NCI-H82 treated with DMSO at 0.1 percent for 48 hours (cell line): ENCODE measurements at regions not wholly inside any gene's neighbourhood (a gene's known extent, or its start where the extent isn't known, plus 50 kb on each side); places are given as distances from the start of the nearest gene placed in this dataset.

Experiments
- DNase-seq: peaks from one replicate; lab custom pipeline; 2025; ENCODE audit not compliant: unreplicated experiment; lab: John Stamatoyannopoulos, UW

DNA sequence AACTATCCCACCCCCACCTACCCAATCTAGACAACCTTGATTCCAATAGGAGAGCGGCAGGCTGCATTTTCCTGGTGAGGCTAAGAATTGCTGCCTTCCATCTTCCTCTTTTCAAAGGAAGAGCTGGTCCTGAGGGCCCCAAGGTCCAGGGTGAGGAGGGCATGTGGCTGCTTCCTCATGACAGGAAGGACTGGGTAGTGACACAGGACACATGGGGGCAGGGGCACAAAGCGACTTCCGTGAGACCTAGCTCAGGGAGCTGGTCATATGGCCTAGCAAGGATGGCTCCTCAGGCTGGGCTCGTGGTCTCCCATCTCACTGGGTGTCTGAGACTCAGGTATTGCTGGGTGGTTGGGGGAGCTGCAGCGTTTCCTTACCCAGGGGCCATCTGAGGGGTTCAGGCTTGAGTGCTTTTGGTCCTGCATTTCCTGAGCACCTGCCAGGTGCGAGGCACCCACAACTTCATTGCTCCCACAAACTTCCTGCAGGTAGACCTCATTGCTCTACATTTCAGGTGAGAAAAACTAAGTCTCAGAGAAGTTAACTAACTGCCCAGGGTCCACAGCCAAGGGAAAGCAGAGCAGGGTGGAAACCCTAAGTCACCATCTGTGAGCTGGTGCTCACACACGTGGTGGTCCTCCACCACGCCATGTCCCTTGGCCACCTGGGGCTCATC lies 160.0 kb upstream of the TLE3 start:
- no peak for DNase-seq

DNA sequence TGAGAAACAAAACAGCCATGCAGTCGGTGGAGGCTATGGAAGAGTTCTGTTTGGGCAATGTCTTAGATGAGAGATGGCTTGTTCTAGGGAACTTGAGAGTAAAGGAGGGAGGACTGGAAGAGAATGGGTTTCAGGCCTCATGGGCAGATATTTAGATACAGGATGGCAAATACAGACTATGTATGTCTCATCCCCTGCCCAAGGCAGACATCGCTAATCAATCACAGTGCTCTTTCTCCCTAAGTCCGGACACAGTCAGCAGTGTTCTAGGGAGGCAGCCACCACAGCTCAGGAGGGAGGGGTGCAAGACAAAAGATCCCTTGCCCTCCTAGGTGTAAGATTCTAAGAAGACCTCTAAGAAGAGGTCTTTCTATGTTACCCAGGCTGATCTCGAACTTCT lies 159.3 kb upstream of the TLE3 start:
- no peak for DNase-seq

DNA sequence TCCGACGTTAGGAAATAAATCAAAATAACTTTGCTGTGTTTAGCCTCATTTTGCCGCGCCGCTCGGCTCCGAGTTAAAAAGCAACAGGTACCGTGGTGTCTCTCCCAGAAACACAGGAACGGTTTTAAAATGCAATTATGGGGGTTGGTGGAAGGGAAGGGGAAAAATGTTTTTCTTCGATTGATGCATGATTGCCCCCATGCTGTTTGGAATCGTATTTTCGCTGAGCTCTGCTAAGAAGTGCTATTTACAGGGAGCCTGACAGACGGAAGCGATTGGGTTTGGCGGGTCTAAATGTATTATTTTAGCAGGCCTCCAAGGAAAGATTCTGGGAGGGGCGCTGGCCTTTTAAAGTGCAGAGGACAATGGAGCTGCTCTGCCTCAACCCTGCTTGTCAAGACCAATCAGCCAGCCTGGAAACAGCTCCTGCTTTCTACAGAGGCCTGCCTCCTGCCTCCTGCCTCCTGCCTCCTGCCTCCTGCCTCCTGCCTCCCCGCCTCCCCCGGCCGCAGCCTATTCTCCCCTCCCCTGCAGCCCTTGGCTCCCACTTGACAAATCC lies 156.7 kb upstream of the TLE3 start:
- no peak for DNase-seq

DNA sequence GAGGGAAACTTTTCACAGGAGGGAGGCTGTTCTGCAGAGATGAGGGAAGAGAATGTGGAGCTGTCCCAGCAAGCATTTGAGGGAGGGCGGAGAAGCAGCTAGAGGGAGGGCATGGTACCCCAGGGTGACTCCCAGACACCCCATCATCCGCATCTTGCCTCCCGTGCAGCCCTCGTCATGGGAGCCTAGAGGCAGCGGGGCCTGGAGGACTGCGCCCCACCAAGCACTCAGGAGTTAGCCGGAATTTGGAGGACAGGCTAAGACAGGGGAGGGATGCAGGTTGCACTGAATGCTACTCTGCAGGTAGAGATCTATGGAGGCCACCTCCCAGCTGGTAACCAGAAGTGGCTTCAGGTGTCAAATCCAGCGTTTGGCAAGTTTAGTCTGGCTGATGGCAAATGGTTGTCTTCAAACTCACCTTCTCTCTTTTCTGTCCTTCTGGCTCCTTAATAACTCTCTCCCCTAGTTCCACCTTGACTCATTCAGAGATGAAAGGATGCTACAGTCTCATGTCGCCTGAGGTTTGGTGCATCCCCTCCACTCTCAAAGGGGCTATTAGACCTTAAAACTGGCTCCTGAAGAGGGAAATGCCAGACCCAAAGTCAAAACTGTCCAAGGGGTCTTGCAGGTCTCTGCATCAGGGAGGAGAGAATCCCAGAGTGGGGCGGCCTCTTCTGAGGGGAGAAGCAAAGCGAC lies 155.9 kb upstream of the TLE3 start:
- DNase-seq = no peak

DNA sequence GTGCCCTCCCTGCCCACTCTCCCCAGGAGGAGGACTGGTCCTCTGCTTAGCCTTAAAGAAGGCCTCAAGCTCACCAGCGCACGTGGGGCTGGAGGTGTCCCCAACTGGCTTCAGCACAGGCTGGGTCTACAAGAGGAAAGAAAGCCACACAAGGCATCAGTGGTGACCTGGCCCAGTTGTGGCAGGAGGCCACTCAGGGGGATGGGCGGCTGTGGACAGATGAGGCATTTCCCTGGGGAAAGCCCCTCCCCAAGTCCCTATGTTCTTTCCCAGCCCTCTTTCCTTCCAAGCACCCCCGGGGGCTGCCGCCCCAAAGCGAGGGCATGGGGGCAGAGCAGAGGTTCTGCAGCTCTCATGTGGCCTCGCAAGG lies 155.2 kb upstream of the TLE3 start:
- DNase-seq = no peak

DNA sequence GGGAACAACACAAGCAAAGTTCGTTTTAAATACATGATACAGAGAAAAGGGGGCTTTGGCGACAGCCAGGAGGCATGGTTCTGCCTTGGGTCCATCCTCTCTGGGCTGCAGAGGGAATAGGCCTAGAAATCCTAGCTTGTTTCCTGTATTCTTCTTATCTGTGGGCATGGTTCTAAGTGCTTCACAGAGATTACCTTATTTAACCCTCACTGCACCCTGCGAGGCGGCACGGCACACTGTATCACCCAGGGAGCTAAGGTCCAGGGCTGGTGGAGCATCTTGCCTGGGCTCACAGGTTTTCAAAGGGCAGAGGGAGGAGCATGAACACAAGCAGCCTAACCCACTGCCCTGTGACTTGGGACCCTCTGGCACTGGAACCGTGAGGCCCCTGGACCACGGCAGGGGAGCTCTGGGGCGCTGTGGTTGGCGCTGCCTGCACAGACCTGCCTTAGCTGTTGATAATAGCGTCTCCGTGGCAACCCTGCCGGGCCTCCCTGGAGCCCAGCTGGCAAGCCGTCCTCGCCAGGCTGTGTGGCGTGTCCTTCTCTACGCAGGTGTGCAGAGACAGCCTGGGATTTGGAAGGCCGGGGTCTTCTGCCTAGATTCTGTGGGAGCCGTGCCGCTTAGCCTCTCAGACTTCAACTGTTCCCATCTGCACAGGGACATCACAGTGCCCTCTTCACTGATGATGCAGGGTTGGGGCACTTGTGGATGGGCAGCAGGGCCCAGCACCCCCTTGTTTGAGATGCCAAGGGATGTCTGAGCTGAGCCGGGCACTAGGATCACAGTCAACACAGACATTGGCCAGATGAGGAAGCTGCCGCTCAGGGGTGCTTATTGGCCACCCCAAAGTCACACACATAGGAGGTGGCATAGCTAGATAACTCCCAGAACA lies 154.6 kb upstream of the TLE3 start:
- no peak for DNase-seq

DNA sequence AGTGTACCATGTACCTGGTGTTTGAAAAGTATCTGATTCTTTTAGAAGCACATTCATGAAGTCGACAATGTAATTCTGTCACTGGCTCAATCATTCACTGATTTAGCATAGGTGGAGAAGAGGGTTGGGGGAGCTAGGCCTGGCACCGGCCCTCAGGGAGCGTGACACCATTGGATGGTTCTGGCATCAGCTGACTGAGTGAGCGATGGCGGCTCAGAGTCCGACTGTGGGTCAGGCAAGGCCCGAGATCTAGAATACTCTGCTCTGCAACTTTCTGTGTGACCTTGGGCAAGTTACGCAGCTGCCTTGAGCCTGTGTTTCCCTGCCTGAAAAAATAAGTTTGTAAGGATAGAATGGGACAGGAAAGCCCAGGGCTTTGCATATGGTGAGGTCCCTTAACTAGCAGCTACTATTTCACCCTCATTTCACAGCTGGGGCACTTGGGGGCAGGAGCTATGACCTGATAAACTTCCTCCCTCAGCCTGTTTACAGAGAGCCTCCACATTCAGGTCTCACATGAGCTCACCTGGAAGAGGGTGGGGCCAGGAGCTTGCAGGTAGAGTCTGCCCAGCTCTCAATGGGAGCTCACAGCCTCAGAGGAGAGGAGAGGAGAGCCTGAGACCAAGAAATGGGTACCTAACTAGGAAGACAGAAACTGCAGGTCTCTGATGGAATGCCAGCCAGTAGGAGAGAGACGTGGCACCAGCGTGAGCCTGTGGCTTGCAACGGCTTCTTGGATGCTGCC lies 153.7 kb upstream of the TLE3 start:
- no peak for DNase-seq

DNA sequence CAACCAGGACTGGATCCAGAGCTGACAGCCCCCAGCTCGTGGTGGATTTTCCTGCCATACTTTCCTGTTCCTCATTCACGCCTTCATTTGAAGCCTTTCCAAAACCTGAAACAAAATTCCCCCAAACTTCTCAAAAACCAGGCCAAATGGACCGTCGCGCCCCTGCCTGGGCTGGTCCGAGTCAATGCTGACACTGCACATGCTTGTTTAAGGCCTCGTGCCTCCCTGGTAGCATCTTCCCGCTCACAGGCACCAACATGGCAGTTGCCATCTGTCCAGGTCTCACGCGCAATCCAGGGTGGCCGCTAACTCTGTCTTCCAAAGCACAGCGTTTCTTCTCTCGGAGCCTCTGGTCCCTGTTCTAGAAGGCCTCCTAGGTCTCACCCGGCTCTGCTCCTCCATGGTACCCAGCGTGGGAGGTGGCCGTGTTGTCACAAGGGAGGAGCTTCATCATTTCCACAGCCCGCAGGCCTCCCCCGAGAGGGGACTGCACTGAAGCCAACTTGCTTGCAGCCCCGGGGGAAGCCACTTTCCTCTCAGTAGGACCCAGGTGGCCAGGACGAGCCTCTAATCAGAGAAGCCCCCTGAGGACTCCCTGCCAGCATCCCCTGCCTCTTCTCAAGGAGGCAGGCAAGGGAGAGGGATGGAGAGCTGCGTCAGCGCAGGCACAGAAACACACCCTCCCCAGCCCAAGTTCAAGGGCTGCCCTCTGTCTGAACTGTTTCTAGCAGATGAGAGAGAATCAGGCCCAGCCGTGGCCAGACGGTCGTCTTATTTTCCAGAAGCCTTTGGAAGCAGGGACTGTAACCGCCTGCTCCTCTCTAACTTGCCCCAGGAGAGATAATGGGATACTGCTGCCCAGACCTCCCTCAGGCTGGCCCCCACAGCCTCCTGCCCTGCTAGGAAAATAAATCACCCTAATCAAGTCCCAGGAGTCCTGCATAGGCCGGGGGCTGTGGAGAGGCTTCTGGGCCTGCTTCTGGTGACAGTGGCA lies 152.8 kb upstream of the TLE3 start:
- DNase-seq = peak; percentile 19

DNA sequence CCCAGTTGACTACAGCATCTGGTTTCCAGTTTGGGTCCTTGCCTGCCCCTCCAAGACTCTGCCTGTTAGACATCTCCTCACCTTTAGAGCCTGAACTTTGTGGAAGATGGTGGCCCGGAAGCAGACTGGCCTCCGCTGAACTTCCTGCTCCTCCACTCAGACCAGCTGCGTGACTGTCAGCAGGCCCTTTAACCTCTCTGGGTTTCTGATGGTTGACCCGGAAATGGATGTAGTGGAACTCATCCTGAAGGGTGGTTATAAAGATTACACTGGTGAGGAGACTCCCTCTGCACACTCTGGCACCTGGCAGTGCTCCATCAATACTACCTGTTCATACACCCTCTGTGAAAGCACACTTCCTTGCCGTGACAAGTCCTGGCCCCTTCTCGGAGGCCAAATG lies 151.9 kb upstream of the TLE3 start:
- no peak for DNase-seq

DNA sequence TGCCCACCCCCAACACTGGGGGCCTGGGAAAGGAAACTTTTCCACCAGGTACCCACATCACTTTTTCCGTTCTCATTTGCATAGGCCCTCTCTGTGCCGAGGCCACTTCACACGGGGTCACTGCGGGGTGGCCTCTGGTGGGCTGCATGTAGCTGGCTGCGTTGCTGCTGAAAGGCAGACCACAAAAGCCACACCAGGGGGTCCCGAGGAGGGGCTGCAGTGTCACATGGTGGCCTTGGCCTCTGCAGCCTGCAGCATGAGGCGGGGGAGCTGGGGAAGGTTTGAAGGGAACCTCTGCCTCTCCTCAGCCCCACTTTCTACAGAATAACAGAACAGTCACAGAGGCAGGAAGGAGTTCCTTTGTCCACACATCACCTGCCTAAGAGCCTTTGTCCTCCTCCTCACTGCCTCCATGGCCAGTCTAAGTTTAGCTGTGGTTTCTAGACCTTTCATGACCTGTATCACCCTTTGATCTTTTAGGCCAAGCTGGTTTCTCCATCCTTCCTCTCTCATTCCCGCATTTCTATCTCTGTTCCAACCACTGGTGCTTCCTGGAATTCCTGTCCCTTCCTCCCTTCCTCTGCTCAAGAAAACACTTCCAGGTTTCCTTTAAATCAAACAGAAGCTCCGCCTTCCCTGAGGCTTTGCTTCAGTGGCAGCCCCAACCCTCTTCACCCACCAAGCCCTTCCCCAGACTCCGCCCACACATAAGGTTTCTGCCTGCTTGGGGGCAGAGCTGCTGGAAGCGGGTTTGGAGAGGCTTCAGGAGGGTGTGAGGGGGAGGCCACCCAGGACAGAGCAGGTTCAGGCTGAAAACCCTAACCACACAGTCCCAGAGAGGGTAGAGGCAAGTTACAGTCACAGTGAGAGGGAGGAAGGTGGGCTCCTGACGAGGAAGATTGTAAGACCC lies 150.7 kb upstream of the TLE3 start:
- DNase-seq = peak; percentile 77

DNA sequence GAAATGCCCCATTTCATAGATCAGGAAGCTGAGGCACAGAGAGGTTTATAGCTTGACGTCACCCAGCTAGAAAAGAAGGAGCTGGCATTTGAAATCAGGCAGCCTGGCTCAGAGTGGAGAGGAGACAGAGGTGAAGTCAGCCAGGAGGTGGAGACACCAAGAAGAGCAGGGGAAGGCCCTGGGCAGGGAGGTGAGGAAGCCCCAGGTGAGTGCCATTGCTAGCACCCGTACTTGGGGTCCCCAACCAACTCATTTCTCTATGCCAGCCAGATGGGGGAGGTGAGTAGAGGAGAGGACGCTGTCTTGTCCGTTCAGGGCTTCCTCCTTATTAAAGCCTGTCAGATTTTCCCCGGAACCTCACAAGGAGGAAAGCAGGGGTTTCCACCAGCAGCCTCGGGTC lies 149.6 kb upstream of the TLE3 start:
- no peak for DNase-seq

DNA sequence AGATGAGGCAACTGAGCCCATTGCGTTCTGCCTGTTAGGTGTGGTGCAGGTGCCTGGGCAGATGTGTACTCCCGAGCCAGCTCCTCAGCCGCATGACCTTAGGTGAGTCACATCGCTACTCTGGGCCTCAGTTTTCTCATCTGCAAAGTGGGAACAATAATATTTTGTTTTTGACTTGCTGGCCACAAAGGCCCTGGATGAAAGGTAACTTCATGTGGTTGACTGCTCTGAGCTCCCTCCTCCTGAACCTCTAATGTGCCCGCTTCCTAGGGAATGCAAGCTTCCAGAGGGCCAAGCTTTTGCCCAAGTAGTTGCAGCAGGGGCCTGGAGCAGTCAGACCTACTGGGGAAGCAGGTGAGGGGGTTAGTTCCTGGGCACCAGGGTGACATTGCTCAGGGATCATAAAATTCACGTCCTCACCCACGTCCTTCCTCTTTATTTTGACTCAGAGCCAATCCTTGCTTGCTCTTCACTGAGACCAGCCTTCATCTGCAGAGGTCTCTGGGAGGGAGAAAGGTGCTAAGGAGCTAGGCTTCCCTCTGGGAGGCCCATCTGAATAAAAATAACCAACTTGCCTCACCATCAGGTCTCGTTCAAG lies 149.0 kb upstream of the TLE3 start:
- no peak for DNase-seq

DNA sequence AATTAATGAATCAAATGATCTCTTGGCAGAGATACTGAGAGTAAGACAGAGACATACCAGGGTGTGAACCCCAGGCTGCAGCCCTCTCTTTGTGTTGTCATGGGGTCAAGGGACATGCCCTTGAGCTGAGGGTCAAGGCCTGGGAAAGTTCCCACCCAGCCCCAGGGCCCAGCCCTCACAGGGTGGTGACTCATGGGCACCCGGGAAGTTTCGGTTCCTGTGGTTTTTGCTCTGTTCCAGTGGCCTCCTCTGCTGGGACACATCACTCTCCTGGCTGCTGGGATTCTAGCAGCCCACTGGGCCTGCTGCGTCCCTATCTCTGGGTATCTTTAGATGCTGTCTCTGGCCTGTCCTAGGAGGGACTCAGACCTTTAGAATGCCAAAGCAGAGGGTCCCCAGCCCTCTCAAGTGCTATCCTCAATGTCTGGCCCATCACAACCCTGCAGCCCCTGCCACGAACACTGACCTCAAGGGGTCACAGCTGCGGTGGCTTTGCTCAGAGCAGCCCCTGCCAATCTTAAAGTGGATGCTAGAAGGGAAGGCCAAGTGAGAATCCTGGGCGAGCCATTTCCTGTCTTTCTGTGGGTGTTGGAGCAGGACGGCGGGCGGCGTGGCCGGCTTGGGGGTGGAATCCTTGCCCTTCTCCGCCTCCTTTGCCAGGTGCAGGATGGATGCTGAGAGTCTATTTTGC lies 148.4 kb upstream of the TLE3 start:
- no peak for DNase-seq

DNA sequence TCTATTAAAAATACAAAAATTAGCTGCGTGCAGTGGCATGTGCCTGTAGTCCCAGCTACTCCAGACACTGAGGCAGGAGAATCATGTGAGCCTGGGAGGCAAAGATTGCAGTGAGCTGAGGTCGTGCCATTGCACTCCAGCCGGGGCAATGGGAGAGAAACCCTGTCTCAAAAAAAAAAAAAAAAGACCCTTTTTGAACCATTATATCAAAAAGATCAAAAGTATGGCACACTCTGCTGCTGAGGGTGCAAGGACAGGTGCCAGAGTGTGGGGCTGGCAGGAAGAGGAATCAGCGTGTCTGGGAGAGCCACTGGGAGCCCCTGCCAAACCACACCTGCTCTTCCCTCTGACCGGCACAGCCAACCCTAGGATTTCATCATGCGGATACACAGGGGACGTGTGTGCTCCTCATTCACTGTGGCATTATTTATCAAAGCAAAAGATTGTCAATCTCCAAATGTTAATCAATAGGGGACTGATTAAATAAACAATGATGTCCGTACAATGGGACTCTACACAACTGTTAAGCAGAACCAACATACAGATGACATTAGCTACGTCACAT lies 147.3 kb upstream of the TLE3 start:
- DNase-seq = no peak

DNA sequence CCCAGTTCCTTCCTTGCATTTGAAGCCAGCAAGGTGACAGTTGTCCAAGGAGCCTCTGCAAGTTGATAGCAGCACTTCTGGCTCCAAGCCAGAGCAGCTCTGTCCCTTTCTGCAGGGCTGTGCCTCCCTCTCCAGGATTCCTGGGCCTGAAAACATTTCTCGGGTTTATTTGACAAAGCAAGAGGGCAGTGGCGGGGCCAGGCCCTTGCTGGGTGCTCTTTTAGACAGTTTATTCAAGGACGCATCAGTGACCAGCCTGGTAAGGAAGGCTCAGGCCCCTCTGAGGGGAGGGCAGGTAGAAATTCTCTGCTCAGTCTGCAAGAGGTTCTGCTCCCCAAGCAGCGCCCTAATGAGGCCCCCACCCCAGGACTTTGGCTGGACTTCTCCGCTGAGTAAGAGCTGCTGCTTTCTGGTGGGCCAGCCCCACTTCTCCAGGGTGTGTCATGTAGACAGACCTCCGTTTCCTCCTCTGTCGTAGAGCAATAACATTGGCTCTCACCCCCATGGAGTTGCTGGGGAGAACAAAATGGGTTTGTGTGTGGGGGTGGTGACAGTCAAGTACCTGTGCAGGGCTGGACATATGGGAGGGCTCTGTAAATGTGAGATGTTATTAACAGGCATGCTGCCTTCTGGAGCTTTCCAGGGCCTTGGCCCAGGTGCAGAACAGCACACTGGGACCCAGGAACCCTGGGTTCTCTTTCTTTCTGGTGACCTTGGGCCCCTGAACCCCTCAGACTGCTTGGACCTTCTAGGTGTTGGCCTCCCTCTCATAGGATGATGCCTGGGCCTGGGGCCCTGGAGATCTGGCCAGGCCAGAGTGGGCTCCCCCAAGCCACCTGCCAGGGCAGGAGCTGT lies 146.2 kb upstream of the TLE3 start:
- DNase-seq = no peak

DNA sequence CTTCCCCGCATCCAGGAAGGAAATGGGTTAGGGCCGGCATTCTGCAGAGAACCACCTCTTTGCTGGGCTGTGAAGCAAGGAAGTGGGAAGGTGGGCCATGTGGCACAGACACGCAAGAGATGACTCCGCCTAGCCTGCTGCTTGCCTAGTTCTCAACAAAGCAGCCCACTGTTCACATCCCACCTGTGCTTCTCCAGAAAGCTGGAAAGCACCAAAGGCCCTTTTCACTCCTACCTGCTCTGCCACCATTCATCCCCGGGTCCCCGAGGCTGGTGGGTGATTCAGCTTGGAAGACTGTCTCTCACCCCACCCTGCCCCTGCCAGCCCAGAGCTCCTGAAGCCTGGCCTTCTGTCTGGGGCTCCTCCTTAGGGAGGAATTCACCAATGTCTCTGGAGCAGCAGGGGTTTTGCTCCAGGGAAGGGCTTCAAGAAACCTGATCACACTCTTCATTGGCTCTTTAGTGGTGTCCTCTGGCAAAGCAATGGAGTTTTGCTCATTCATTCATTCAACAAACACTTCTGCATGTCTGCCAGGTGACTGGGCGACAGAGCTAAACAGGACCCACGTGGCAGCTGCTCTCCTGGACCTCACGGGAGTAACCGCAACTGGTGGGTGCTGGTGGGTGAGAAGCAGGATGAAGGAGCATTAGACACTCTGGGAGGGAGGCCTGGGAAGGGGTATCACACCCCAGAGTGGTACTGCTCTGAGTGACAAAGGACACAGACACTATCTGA lies 145.4 kb upstream of the TLE3 start:
- DNase-seq = no peak
